Endothelial cell of umbilical vein (primary cell): ENCODE measurements at regions not wholly inside any gene's neighbourhood (a gene's known extent, or its start where the extent isn't known, plus 50 kb on each side); places are given as distances from the start of the nearest gene placed in this dataset.

ENCODE experiments used
- BruUV-seq: library from RNA; stranded (reverse); fragments of 400-500 nt; replicated peaks from 2 replicates; lab custom pipeline; 2021; lab: Mats Ljungman, UMichigan
- CTCF ChIA-PET: fragments of 300-600, 350-600 bp; sonication (Branson Sonifier 250); formaldehyde crosslinking; loops from one replicate; lab custom pipeline; 2021; ENCODE audit warnings: antibody characterized with exemption, inconsistent platforms; lab: Charles Lee
- POLR2A ChIA-PET: fragments of 300-600, 350-600 bp; sonication (Branson Sonifier 250); formaldehyde crosslinking; loops from one replicate; lab custom pipeline; 2021; ENCODE audit warnings: antibody characterized with exemption, inconsistent platforms; lab: Charles Lee
- DNase-seq: peaks from one replicate; pipeline ENCODE4 v3.0.0-alpha.2; 2011; ENCODE audit warnings: low read depth, low spot score
- FAIRE-seq: peaks from 2 replicates; lab custom pipeline; 2011; peaks lifted over from hg19 to GRCh38; lab: Jason Lieb, UNC
- H2AFZ ChIP-seq: 2 replicates; pipeline ENCODE4 v1.6.0; 2012; ENCODE audit warnings: low read depth, low read length, control low read depth, inconsistent platforms
- H3K27ac ChIP-seq: 2 replicates; pipeline ENCODE4 v1.5.1; 2011; ENCODE audit warnings: low read depth, mild to moderate bottlenecking, control low read depth, low read length, moderate library complexity; ENCODE audit not compliant: insufficient read depth
- H3K27me3 ChIP-seq, 2 experiments: 2 replicates each; pipeline versions ENCODE4 v1.6.0 to v1.6.1; 2011; ENCODE audit warnings: low read length in 2 of 2, mixed read lengths in 1 of 2; ENCODE audit not compliant: control insufficient read depth in 2 of 2, insufficient read depth in 2 of 2
- H3K36me3 ChIP-seq, 2 experiments: 2 replicates in 1 of 2; 3 replicates in 1 of 2; pipeline ENCODE4 v1.5.1; 2011; ENCODE audit warnings: low read length in 2 of 2, mild to moderate bottlenecking in 1 of 2, moderate library complexity in 1 of 2; ENCODE audit not compliant: control insufficient read depth in 2 of 2, insufficient read depth in 2 of 2; ENCODE audit errors: extremely low read depth in 1 of 2
- H3K4me1 ChIP-seq: 3 replicates; pipeline ENCODE4 v1.5.1; 2011; ENCODE audit warnings: mild to moderate bottlenecking, low read length; ENCODE audit not compliant: control insufficient read depth, insufficient read depth; ENCODE audit errors: extremely low read depth
- H3K4me2 ChIP-seq: 2 replicates; pipeline ENCODE4 v1.6.1; 2011; ENCODE audit warnings: low read length, control low read depth, mixed read lengths; ENCODE audit not compliant: insufficient read depth
- H3K4me3 ChIP-seq, 3 experiments: fragments of 200-600 bp in 1 of 3; sonication (generic), shearing (Covaris generic) in 1 of 3; replicated peaks in 1 of 3; 2 replicates each; pipeline ENCODE4 v1.5.1; 2011 to 2016; ENCODE audit warnings: control low read depth in 3 of 3, low read length in 3 of 3, mild to moderate bottlenecking in 2 of 3, inconsistent platforms in 1 of 3, low read depth in 1 of 3, moderate library complexity in 1 of 3; ENCODE audit not compliant: insufficient read depth in 1 of 3
- H3K79me2 ChIP-seq: 2 replicates; pipeline ENCODE4 v1.6.0; 2012; ENCODE audit warnings: low read length, inconsistent platforms; ENCODE audit not compliant: control insufficient read depth, insufficient read depth
- H3K9ac ChIP-seq: replicated peaks from 2 replicates; pipeline ENCODE3; 2011; ENCODE audit warnings: low read length, control low read depth; ENCODE audit not compliant: insufficient read depth; ENCODE audit errors: extremely low read depth
- H3K9me1 ChIP-seq: replicated peaks from 3 replicates; pipeline ENCODE4 v1.6.0; 2011; ENCODE audit warnings: mild to moderate bottlenecking, low read length; ENCODE audit not compliant: control insufficient read depth, insufficient read depth; ENCODE audit errors: extremely low read depth
- H3K9me3 ChIP-seq: replicated peaks from 2 replicates; pipeline ENCODE4 v1.5.1; 2012; ENCODE audit warnings: low read length, inconsistent platforms; ENCODE audit not compliant: control insufficient read depth, insufficient read depth
- H4K20me1 ChIP-seq: replicated peaks from 2 replicates; pipeline ENCODE3; 2011; ENCODE audit warnings: mild to moderate bottlenecking, low read length; ENCODE audit not compliant: control insufficient read depth, insufficient read depth; ENCODE audit errors: extremely low read depth
- CTCF ChIP-seq, 2 donors: IDR thresholded peaks; 1 replicate in 1 of 2; 2 replicates in 1 of 2; pipeline ENCODE4 v1.5.1; 2011; ENCODE audit warnings: low read length in 2 of 2, mild to moderate bottlenecking in 2 of 2, moderate library complexity in 2 of 2, control low read depth in 1 of 2, inconsistent platforms in 1 of 2, low read depth in 1 of 2; ENCODE audit not compliant: insufficient read depth in 1 of 2; ENCODE audit errors: extremely low read depth in 1 of 2
- EZH2 ChIP-seq: IDR thresholded peaks from 2 replicates; pipeline ENCODE4 v1.6.1; 2012; ENCODE audit warnings: borderline replicate concordance, low read depth, mild to moderate bottlenecking, moderate library complexity, low read length, inconsistent platforms; ENCODE audit not compliant: severe bottlenecking
- FOS ChIP-seq: IDR thresholded peaks from 2 replicates; pipeline ENCODE4 v1.6.1; 2011; ENCODE audit warnings: mild to moderate bottlenecking, low read length, moderate library complexity, borderline replicate concordance; ENCODE audit not compliant: insufficient read depth
- GATA2 ChIP-seq: IDR thresholded peaks from 2 replicates; pipeline ENCODE4 v1.7.0; 2011; ENCODE audit warnings: low read depth, mild to moderate bottlenecking, moderate library complexity, mixed read lengths, low read length; ENCODE audit not compliant: insufficient read length, insufficient read depth
- JUN ChIP-seq: IDR thresholded peaks from 2 replicates; pipeline ENCODE4 v1.6.1; 2011; ENCODE audit warnings: borderline replicate concordance, low read depth; ENCODE audit not compliant: insufficient read length, insufficient read depth
- MAX ChIP-seq: IDR thresholded peaks from 2 replicates; pipeline ENCODE4 v1.6.1; 2011; ENCODE audit not compliant: insufficient read depth, insufficient read length
- MYC ChIP-seq: IDR thresholded peaks from one replicate; pipeline ENCODE4 v1.6.1; 2011; ENCODE audit warnings: mild to moderate bottlenecking, low read depth, low read length
- POLR2A ChIP-seq: IDR thresholded peaks from 2 replicates; pipeline ENCODE4 v1.6.1; 2012; ENCODE audit warnings: low read depth, mild to moderate bottlenecking, control low read depth, low read length
- POLR2AphosphoS5 ChIP-seq: IDR thresholded peaks from 2 replicates; pipeline ENCODE4 v1.6.1; 2012; ENCODE audit warnings: low read depth, mild to moderate bottlenecking, control low read depth, low read length, moderate library complexity; ENCODE audit not compliant: insufficient read depth
- dilution Hi-C: fragments of 300-500 bp; cut with MboI; formaldehyde crosslinking; loops from one replicate; pipeline ENCODE4 v1.15.0; 2019; ENCODE audit warnings: low sequenced_read_pairs; ENCODE audit not compliant: extremely low pct_ligation_motif_present
- intact Hi-C: fragments of 100-400 bp; cut with micrococcal nuclease; formaldehyde crosslinking; loops from one replicate; pipeline ENCODE4 v1.10.0; 2022

- TF ChIP-seq GATA2 (no peak), CTCF (IDR thresholded peaks at IDR 0.05; ENCODE audit: extremely low read depth in 1 of 2, insufficient read depth in 1 of 2, low read depth in 1 of 2, low read length in 2 of 2) (no peak), MYC (no peak), POLR2A (no peak), JUN (no peak), POLR2AphosphoS5 (no peak), FOS (no peak), EZH2 (no peak), MAX (no peak)
- POLR2A ChIA-PET = no interaction called here
- H2AFZ ChIP-seq = no peak overlapping the region
- DNase-seq (no peak), FAIRE-seq (no peak)
- CTCF ChIA-PET = interaction anchor here (1.2 kb wide), 1 partner anchor 17 kb away, joined by 3 read pairs; no protein-coding TSS in a partner anchor
- H3K27ac ChIP-seq = no peak overlapping the region
- H3K4me1 ChIP-seq = no peaks in the 10 kb centered on the region
- no peak overlapping the region for H3K4me3 ChIP-seq
- H3K27me3 ChIP-seq = no peaks in the 10 kb centered on the region
- no peaks in the 10 kb centered on the region for H3K79me2 ChIP-seq
- no peak overlapping the region for H3K9ac ChIP-seq
- no TSS peak for BruUV-seq
- intact Hi-C loops (no loop called here), dilution Hi-C loops (no loop called here)
- no peaks in the 10 kb centered on the region for H3K9me3 ChIP-seq
- H3K9me1 ChIP-seq = no peaks in the 10 kb centered on the region
- H3K4me2 ChIP-seq = no peak overlapping the region
- H3K36me3 ChIP-seq = no peaks in the 10 kb centered on the region
- H4K20me1 ChIP-seq = peaks cover 2% of the 10 kb centered on the region
Observed at GRCh38 chr1:209015092-209015491, 568.4 kb upstream of the CAMK1G start.
